H1 (cell line): ENCODE measurements at regions not wholly inside any gene's neighbourhood (a gene's known extent, or its start where the extent isn't known, plus 50 kb on each side); places are given as distances from the start of the nearest gene placed in this dataset.

Experiments
- CTCF ChIA-PET: fragments of 300-600 bp; sonication (Branson Sonifier 250); formaldehyde crosslinking; loops from one replicate; lab custom pipeline; 2021; ENCODE audit not compliant: partially characterized antibody; lab: Charles Lee
- POLR2A ChIA-PET: fragments of 300-600 bp; sonication (Branson Sonifier 250); formaldehyde crosslinking; loops from one replicate; lab custom pipeline; 2021; ENCODE audit warnings: inconsistent platforms; ENCODE audit not compliant: partially characterized antibody; lab: Charles Lee
- DNase-seq, 2 experiments: peaks; one replicate each; pipeline versions ENCODE4 v3.0.0 to v3.0.0-alpha.2; 2010 to 2022; ENCODE audit warnings: low spot score in 2 of 2, low read depth in 1 of 2, mixed read lengths in 1 of 2
- FAIRE-seq: peaks from 2 replicates; lab custom pipeline; 2011; peaks lifted over from hg19 to GRCh38; lab: Jason Lieb, UNC
- H2AFZ ChIP-seq: 2 replicates; pipeline ENCODE4 v1.8.1; 2012; ENCODE audit warnings: low read length, inconsistent platforms
- H2AK5ac ChIP-seq: 2 replicates; pipeline ENCODE4 v1.6.1; 2013; ENCODE audit warnings: low read depth, low read length
- H2BK120ac ChIP-seq: replicated peaks from 2 replicates; pipeline ENCODE3; 2013; ENCODE audit warnings: low read depth, low read length, inconsistent platforms
- H2BK12ac ChIP-seq: 2 replicates; pipeline ENCODE4 v1.6.1; 2013; ENCODE audit warnings: low read depth, low read length
- H2BK15ac ChIP-seq: 2 replicates; pipeline ENCODE4 v1.6.1; 2013; ENCODE audit warnings: low read length
- H2BK20ac ChIP-seq: 2 replicates; pipeline ENCODE4 v1.6.1; 2013; ENCODE audit warnings: low read length
- H2BK5ac ChIP-seq: 2 replicates; pipeline ENCODE4 v1.6.1; 2013; ENCODE audit warnings: low read depth, low read length
- H3K14ac ChIP-seq: 2 replicates; pipeline ENCODE4 v1.6.1; 2013; ENCODE audit warnings: inconsistent platforms; ENCODE audit not compliant: insufficient read length
- H3K18ac ChIP-seq: 2 replicates; pipeline ENCODE4 v1.6.1; 2013; ENCODE audit warnings: low read length; ENCODE audit errors: extremely low read depth
- H3K23ac ChIP-seq: 2 replicates; pipeline ENCODE4 v1.6.1; 2013; ENCODE audit warnings: inconsistent platforms; ENCODE audit not compliant: insufficient read length
- H3K23me2 ChIP-seq: 2 replicates; pipeline ENCODE4 v1.6.1; 2013; ENCODE audit warnings: low read depth, low read length
- H3K27ac ChIP-seq: 2 replicates; pipeline ENCODE4 v1.6.1; 2011; ENCODE audit warnings: low read depth, low read length, inconsistent platforms
- H3K27me3 ChIP-seq, 4 experiments: replicated peaks in 1 of 4; 1 replicate in 1 of 4; 2 replicates in 3 of 4; pipeline versions ENCODE4 v1.6.1 to v1.8.1; 2011 to 2013; ENCODE audit warnings: low read length in 3 of 4, mild to moderate bottlenecking in 3 of 4, inconsistent platforms in 2 of 4, mixed read lengths in 2 of 4, moderate library complexity in 1 of 4; ENCODE audit not compliant: control insufficient read depth in 3 of 4, insufficient read depth in 3 of 4; ENCODE audit errors: extremely low read depth in 1 of 4
- H3K36me3 ChIP-seq, 4 experiments: 2 replicates each; pipeline versions ENCODE4 v1.6.1 to v1.8.1; 2011 to 2013; ENCODE audit warnings: mild to moderate bottlenecking in 4 of 4, low read length in 3 of 4, moderate library complexity in 2 of 4, control low read depth in 1 of 4, inconsistent platforms in 1 of 4; ENCODE audit not compliant: insufficient read depth in 4 of 4, control insufficient read depth in 2 of 4
- H3K4ac ChIP-seq: replicated peaks from 2 replicates; pipeline ENCODE3; 2013; ENCODE audit warnings: low read length, low read depth, mixed read lengths, inconsistent platforms; ENCODE audit not compliant: insufficient read length
- H3K4me1 ChIP-seq, 4 experiments: replicated peaks in 1 of 4; 1 replicate in 1 of 4; 2 replicates in 3 of 4; pipeline versions ENCODE4 v1.6.1 to v1.8.1; 2011 to 2013; ENCODE audit warnings: low read length in 3 of 4, inconsistent platforms in 2 of 4, mixed read lengths in 1 of 4; ENCODE audit not compliant: insufficient read depth in 4 of 4, control insufficient read depth in 3 of 4
- H3K4me2 ChIP-seq, 2 experiments: 2 replicates each; pipeline versions ENCODE4 v1.6.1 to v1.8.1; 2011 to 2013; ENCODE audit warnings: low read depth in 2 of 2, low read length in 2 of 2, control low read depth in 1 of 2, inconsistent platforms in 1 of 2, mild to moderate bottlenecking in 1 of 2; ENCODE audit not compliant: insufficient read depth in 1 of 2
- H3K4me3 ChIP-seq, 4 experiments: fragments of 200-600, 300-600 bp in 1 of 4; sonication (generic), shearing (Covaris generic), sonication (Bioruptor Twin) in 1 of 4; 2 replicates each; pipeline versions ENCODE4 v1.5.1 to v1.8.1; 2011 to 2016; ENCODE audit warnings: low read length in 4 of 4, low read depth in 3 of 4, control low read depth in 2 of 4, inconsistent platforms in 2 of 4, mild to moderate bottlenecking in 2 of 4, mixed read lengths in 1 of 4, moderate library complexity in 1 of 4; ENCODE audit not compliant: insufficient read depth in 2 of 4; ENCODE audit errors: extremely low read depth in 1 of 4
- H3K56ac ChIP-seq: replicated peaks from 2 replicates; pipeline ENCODE3; 2013; ENCODE audit warnings: low read depth, mild to moderate bottlenecking, mixed read lengths, low read length, inconsistent platforms; ENCODE audit not compliant: insufficient read length
- H3K79me1 ChIP-seq: 2 replicates; pipeline ENCODE4 v1.6.1; 2013; ENCODE audit warnings: low read depth, low read length, control low read depth
- H3K79me2 ChIP-seq, 2 experiments: 2 replicates each; pipeline versions ENCODE4 v1.6.1 to v1.8.1; 2012 to 2013; ENCODE audit warnings: low read length in 2 of 2, mild to moderate bottlenecking in 2 of 2, inconsistent platforms in 1 of 2; ENCODE audit not compliant: insufficient read depth in 2 of 2, control insufficient read depth in 1 of 2
- H3K9ac ChIP-seq, 4 experiments: replicated peaks in 1 of 4; 1 replicate in 1 of 4; 2 replicates in 3 of 4; pipeline versions ENCODE4 v1.6.1 to v1.8.1; 2011 to 2013; ENCODE audit warnings: low read depth in 3 of 4, low read length in 3 of 4, control low read depth in 2 of 4, mild to moderate bottlenecking in 2 of 4, moderate library complexity in 2 of 4, inconsistent platforms in 1 of 4; ENCODE audit errors: extremely low read depth in 1 of 4
- H3K9me3 ChIP-seq, 2 experiments: 2 replicates each; pipeline versions ENCODE4 v1.6.1 to v1.8.1; 2012 to 2013; ENCODE audit warnings: mild to moderate bottlenecking in 2 of 2, moderate library complexity in 2 of 2, control low read depth in 1 of 2, inconsistent platforms in 1 of 2, low read depth in 1 of 2, low read length in 1 of 2, mixed read lengths in 1 of 2; ENCODE audit not compliant: insufficient read depth in 2 of 2
- H4K20me1 ChIP-seq, 2 experiments: replicated peaks in 1 of 2; 2 replicates each; pipeline versions ENCODE3 to v1.8.1; 2011 to 2013; ENCODE audit warnings: inconsistent platforms in 2 of 2, low read length in 2 of 2, mild to moderate bottlenecking in 1 of 2; ENCODE audit not compliant: insufficient read depth in 2 of 2, control insufficient read depth in 1 of 2
- H4K5ac ChIP-seq: 2 replicates; pipeline ENCODE4 v1.6.1; 2013; ENCODE audit warnings: low read length, low read depth, mixed read lengths, inconsistent platforms; ENCODE audit not compliant: insufficient read length
- H4K8ac ChIP-seq: 2 replicates; pipeline ENCODE4 v1.8.0; 2013; ENCODE audit warnings: mild to moderate bottlenecking, moderate library complexity, low read length, inconsistent platforms; ENCODE audit not compliant: insufficient read depth; ENCODE audit errors: extremely low read depth
- H4K91ac ChIP-seq: replicated peaks from 2 replicates; pipeline ENCODE3; 2013; ENCODE audit warnings: low read length, mixed read lengths, inconsistent platforms; ENCODE audit not compliant: insufficient read length
- ATF2 ChIP-seq: IDR thresholded peaks from 2 replicates; pipeline ENCODE4 v1.6.1; 2012; ENCODE audit warnings: low read length, inconsistent platforms
- TCF12 ChIP-seq: IDR thresholded peaks from 2 replicates; pipeline ENCODE4 v1.6.1; 2011; ENCODE audit warnings: low read depth, mild to moderate bottlenecking, low read length
- TEAD4 ChIP-seq: IDR thresholded peaks from 2 replicates; pipeline ENCODE4 v1.6.1; 2012; ENCODE audit warnings: low read depth, low read length, inconsistent platforms, mixed read lengths
- WGBS, 2 experiments: shearing (Covaris generic) in 1 of 2; methylation state at CpG; one replicate each; pipeline versions ENCODE4 v1.1.6 to v1.1.7; 2013 to 2015; ENCODE audit warnings: low lambda C conversion rate in 2 of 2, mixed read lengths in 2 of 2, inconsistent platforms in 1 of 2, low coverage in 1 of 2, missing lambda C conversion rate in 1 of 2; ENCODE audit not compliant: insufficient replicate concordance in 2 of 2, insufficient coverage in 1 of 2, insufficient read length in 1 of 2; ENCODE audit errors: extremely low coverage in 1 of 2, missing lambda C conversion rate in 1 of 2; 5-methylcytosine and 5-hydroxymethylcytosine counted together

- Histone ChIP-seq H3K79me1 (no peaks in the 10 kb centered on the region), H3K9me3 (peaks cover 0 to 2% of the 10 kb centered on the region in 2 experiments; a peak in 1 of 4 replicates), H2BK15ac (no peak overlapping the region), H3K4me2 (no peak overlapping the region), H4K5ac (no peak overlapping the region), H3K4me3 (no peak overlapping the region), H3K9ac (no peak overlapping the region), H2BK120ac (no peak overlapping the region), H4K91ac (no peak overlapping the region), H2BK20ac (no peak overlapping the region), H3K23ac (no peak overlapping the region), H3K27me3 (peaks cover 5 to 14% (median 12%) of the 10 kb centered on the region in 4 experiments), H3K14ac (no peak overlapping the region), H3K27ac (no peak overlapping the region), H3K56ac (no peak overlapping the region), H3K18ac (no peak overlapping the region), H3K23me2 (no peaks in the 10 kb centered on the region), H3K36me3 (no peaks in the 10 kb centered on the region), H3K4me1 (no peaks in the 10 kb centered on the region), H2AFZ (no peak overlapping the region), H2BK12ac (no peak overlapping the region; the same call in 1 of the 2 replicates), H3K79me2 (no peaks in the 10 kb centered on the region), H3K4ac (no peak overlapping the region), H4K20me1 (no peaks in the 10 kb centered on the region), H4K8ac (no peak overlapping the region), H2AK5ac (no peak overlapping the region), H2BK5ac (no peak overlapping the region)
- POLR2A ChIA-PET: interaction anchor here (1.4 kb wide), 1 partner anchor 15 kb away, joined by 3 read pairs; no protein-coding TSS in a partner anchor
- DNase-seq: no peak
- CTCF ChIA-PET: interaction anchor here (0.5 to 1.6 kb wide), 3 partner anchors 12 to 1359 kb away, joined by 3 to 4 read pairs (median 3); no protein-coding TSS in a partner anchor
- WGBS, 2 experiments: 100% methylated on average over 1 of the region's 1 CpG; no CpG with 5 or more reads in 1 of the 2 experiments
- no peak for TF ChIP-seq ATF2
- no peak for TF ChIP-seq TEAD4
- no peak for TF ChIP-seq TCF12
- no peak for FAIRE-seq
Measured at GRCh38 chr12:14275886-14276285, 89.6 kb upstream of the ATF7IP start.
